ENCODE measurements at regions not wholly inside any gene's neighbourhood (a gene's known extent, or its start where the extent isn't known, plus 50 kb on each side); places are given as distances from the start of the nearest gene placed in this dataset.

DNA sequence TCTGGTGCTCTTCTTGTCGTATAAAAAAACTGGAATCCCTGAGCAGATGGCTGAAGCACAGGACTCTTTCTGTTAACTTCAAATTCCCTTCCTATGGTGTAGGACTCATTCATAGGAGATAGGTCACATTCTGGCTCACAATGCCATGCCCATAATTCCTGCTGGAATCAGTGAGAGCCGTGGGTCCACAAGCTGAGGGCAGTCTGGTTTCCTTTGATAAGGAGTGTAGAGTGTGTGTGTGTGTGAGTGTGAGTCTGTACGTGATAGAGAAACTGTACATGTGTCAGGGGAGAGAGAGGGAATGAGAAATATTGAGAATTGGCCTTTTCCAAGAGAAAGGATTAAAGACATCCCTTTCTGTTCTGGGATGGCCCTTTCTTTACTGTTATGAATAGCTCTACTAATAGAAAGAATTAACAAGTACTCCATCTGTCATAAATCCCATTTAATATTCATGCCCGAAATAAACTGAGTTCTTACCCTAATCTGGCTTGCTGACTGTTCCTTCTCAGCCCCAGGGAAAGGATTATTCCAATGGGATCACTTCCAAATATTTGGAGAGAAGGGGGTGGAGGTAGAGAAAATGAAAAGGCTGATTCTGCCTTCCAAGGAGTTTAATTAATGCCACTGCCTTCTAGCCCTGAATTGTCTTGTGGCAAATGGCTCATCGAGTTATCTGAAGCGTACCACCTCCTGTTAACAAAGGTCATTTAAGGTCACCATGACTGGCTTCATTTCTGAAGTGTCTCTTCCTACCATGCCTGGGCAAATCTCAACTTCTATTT, 79.0 kb downstream of the TMX1 start:
- Mint-ChIP-seq H3K27me3 (peaks cover 2% of the 10 kb centered on the region), H3K4me3 (no peak overlapping the region), H3K27ac (no peak overlapping the region), H3K4me1 (no peaks in the 10 kb centered on the region), H3K9me3 (no peaks in the 10 kb centered on the region), H3K36me3 (ENCODE audit: low read depth) (no peaks in the 10 kb centered on the region)
- TF ChIP-seq, protein P1, sequence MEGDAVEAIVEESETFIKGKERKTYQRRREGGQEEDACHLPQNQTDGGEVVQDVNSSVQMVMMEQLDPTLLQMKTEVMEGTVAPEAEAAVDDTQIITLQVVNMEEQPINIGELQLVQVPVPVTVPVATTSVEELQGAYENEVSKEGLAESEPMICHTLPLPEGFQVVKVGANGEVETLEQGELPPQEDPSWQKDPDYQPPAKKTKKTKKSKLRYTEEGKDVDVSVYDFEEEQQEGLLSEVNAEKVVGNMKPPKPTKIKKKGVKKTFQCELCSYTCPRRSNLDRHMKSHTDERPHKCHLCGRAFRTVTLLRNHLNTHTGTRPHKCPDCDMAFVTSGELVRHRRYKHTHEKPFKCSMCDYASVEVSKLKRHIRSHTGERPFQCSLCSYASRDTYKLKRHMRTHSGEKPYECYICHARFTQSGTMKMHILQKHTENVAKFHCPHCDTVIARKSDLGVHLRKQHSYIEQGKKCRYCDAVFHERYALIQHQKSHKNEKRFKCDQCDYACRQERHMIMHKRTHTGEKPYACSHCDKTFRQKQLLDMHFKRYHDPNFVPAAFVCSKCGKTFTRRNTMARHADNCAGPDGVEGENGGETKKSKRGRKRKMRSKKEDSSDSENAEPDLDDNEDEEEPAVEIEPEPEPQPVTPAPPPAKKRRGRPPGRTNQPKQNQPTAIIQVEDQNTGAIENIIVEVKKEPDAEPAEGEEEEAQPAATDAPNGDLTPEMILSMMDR (IDR thresholded peaks at IDR 0.05), result no peak
- ATAC-seq (ENCODE audit: low read depth) (no peak), DNase-seq (no peak)
- POLR2A ChIA-PET, result no interaction called here
- CTCF ChIA-PET, result no interaction called here
- intact Hi-C loops (cut with micrococcal nuclease), result no loop called here

DNA sequence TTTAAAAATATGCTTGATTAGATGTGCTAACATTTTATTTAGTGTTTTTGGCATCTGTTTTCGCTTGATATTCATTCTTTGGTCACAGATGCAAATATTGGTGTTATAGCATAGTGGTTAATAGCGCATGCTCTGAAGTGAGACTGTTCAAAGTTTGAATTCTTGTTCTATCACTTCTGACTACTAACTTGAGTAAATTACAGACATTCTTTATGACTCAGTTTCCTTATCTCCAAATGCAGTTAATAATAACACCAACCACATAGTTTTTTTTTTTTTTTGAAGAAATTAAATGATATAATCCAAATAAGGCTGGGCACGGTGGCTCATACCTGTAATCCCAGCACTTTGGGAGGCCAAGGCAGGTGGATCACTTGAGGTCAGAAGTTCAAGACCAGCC, 81.0 kb downstream of the TMX1 start:
- ATAC-seq (ENCODE audit: low read depth) (no peak), DNase-seq (no peak)
- ChIA-PET POLR2A (no interaction called here), CTCF (no interaction called here)
- Mint-ChIP-seq H3K27me3 (peaks cover 9% of the 10 kb centered on the region), H3K4me3 (no peak overlapping the region), H3K27ac (no peak overlapping the region), H3K9me3 (no peaks in the 10 kb centered on the region), H3K36me3 (ENCODE audit: low read depth) (no peaks in the 10 kb centered on the region), H3K4me1 (no peaks in the 10 kb centered on the region)
- intact Hi-C loops (cut with micrococcal nuclease), result no loop called here
- TF ChIP-seq, protein P1 (IDR thresholded peaks at IDR 0.05), result no peak

DNA sequence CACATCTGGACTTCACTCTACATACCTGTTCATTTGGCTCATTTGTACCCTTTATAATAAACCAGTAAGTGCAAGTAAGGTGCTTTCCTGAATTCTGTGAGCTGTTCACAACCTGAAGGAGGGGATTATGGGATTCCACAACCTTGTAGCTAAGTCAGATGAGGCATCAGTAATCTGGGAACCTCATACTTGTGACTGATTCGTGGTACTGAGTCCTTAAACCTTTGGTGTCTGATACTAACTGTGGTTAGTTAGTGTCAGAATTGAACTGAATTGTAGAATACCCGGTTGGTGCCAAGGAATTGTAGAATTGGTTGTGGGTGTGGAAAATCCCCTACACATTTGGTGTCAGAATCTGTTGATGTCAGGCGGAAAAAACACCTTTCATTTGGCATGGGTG, 83.4 kb downstream of the TMX1 start:
- ChIA-PET POLR2A (no interaction called here), CTCF (no interaction called here)
- H3K27me3 Mint-ChIP-seq, result peaks cover 15% of the 10 kb centered on the region
- H3K36me3 Mint-ChIP-seq (ENCODE audit: low read depth), result no peaks in the 10 kb centered on the region
- DNase-seq (no peak), ATAC-seq (ENCODE audit: low read depth) (no peak)
- H3K4me1 Mint-ChIP-seq, result no peaks in the 10 kb centered on the region
- no peaks in the 10 kb centered on the region for H3K9me3 Mint-ChIP-seq
- intact Hi-C loops (cut with micrococcal nuclease), result no loop called here
- TF ChIP-seq, protein P1 (IDR thresholded peaks at IDR 0.05), result no peak
- H3K27ac Mint-ChIP-seq, result no peak overlapping the region
- no peak overlapping the region for H3K4me3 Mint-ChIP-seq

DNA sequence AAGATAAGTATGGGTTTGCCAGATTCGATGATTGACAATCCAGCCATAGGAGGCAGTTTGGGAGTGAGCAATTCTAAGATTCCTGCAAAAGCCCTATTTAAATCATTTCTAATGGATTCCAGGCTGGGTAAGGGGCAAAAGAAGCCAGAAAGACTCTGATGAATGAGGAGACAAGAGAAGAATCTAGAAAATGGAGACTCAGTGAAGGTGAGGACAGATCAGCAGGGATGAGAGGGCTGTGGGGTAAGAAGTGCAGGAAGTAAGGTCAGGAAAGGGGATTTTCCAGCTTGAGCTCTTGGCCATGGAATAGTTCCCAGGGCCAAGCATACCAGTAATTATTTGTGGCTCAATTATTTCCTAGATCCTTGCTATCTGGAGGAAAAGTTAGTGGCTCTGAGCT, 87.3 kb downstream of the TMX1 start:
- CTCF ChIA-PET, result no interaction called here
- POLR2A ChIA-PET, result no interaction called here
- intact Hi-C loops (cut with micrococcal nuclease), result no loop called here
- Mint-ChIP-seq H3K4me1 (no peaks in the 10 kb centered on the region), H3K36me3 (ENCODE audit: low read depth) (no peaks in the 10 kb centered on the region), H3K27ac (no peak overlapping the region), H3K9me3 (no peaks in the 10 kb centered on the region), H3K4me3 (no peak overlapping the region), H3K27me3 (peaks cover 23% of the 10 kb centered on the region)
- DNase-seq, result no peak
- ATAC-seq (ENCODE audit: low read depth), result no peak
- TF ChIP-seq, protein P1 (IDR thresholded peaks at IDR 0.05), result no peak

DNA sequence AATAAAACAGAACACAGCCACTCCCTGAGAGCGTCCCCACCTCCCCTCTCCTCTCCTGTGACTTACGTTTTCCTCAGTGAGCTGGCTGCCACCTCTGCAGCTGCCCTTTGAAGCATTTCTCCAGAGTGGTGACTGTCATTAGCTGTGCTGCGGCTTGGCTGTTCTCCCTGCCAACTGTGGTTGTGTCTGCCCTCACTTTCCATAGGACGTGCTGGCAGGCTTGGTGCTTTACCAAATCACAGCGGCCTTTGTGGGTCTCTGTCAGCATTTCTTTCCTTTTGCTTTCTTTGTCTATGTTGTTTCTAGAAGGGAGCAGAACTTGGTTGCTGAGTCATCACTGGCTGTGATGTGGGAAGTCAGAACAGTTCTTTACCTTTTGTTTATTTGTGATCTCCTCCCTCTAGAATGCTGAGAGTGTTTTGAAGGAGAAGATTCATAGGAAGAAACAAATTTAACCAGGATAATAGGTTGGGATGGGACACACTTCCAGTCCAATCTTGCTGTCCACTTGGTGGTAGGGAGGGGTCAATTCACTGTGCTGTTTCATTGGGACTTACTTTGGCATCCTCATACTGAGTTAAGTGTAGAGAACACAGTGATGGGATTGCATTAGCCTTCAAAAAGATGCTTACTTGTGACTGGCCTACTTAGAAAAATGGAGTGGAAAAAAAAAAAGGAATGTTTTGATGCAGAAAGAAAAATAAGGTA, 88.2 kb downstream of the TMX1 start:
- TF ChIP-seq, protein P1 (IDR thresholded peaks at IDR 0.05), result no peak
- Mint-ChIP-seq H3K27ac (no peak overlapping the region), H3K27me3 (peaks cover 23% of the 10 kb centered on the region), H3K4me1 (no peaks in the 10 kb centered on the region), H3K9me3 (no peaks in the 10 kb centered on the region), H3K4me3 (no peak overlapping the region), H3K36me3 (ENCODE audit: low read depth) (no peaks in the 10 kb centered on the region)
- intact Hi-C loops (cut with micrococcal nuclease), result no loop called here
- DNase-seq (no peak), ATAC-seq (ENCODE audit: low read depth) (no peak)
- CTCF ChIA-PET, result no interaction called here
- POLR2A ChIA-PET, result no interaction called here
